ENCODE measurements at regions not wholly inside any gene's neighbourhood (a gene's known extent, or its start where the extent isn't known, plus 50 kb on each side); places are given as distances from the start of the nearest gene placed in this dataset.

DNA sequence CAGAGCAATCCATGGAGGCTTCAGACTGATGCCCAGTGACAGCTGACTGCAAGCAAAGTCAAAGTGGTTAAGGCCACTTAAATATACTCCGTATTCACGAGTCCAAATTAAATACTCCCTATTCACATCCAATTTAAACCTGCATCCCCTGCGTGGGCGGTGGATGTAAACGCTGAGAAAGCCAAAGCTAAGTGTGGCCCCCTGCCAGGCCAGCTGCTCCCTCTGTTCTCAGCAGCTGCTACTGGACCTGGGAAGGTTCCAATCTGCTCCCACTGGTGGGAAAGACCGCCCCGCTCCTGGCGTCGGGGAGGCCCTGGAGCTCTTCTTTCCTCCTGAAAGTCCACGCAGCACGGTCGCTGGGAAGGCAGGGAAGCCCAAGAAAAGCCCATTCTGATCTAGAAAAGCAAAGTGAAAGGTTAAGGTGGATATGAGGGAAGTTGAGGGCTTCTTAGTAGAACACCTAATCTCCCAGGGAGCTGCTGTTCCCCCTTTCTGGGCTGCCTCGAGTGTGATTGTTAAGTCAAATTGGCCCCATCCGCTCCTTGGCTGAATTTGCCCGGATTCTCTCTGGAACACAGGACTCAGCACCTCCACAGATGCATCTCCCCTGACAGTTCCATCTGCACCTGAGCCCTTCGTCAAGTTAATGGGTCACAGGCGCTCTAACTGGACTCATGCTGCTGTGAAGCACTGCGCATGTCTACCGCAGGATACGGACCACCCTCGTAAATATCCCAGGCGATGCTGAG is 205.5 kb downstream of the USP12 start:
- peak; percentile 29 for DNase-seq

DNA sequence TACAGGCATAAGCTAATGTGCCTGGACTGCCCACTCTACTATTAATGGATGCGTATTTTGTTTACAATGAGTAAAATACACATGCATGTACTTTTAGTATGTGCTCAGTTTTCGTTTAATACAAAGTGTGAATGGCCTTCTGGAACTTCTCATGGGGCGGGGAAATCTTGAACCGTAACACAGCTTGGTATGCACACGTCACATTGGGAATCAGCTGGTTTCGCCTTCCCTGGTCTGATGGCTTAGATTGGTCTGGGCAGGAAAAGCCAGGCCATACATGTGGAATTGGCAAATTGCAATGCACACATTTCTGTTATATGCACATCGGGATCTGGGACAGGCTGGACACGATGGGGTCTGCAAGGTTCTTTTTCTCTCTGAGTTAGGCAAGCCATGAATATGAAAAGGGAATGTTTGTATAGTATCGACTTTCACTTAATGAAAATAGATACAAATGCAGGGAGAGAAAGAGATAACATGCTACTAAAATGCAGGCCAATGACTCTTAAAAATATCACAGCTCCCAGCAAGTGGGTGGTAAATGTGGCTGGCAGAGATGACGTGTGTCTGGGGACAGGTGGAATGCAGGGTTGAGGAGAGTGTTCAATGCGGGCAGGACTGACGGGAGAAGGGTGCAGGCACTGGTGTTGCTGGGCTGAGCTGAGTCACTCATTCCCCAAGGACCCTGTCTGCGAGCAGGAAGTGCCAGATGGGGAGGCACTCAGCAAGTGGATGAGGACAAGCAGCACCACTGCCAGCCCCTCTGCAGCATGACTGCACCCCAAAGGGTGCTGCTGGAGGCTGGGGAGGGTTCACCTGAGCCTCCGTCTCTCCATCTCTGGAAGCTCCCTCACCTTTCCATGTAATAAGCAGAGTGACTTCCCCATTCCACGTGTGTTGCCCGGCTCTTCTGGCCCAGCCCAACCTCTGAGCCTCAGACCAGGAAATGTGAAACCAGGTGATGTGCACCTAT is 204.0 kb upstream of the GPR12 start:
- DNase-seq: peak; percentile 76

DNA sequence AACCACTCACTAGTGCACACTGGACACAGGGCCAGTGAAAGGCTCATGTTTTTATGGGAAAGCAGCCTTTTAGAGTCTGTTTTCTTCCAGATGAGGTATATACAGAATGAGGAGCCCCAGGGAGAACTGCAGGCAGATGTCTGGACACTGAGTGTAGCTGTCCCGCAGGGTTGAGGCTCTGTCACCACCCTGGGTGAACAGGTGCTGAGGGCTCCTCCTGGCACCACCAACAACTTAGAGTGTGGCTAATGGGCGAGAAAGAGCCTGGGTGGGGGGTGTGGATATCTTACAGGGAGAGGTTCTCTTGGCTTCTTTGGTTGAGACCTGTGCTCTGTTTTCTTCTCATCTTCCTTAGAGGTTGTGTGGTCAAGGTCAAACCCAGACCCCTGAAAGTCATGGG is 202.1 kb upstream of the GPR12 start:
- no peak for DNase-seq

DNA sequence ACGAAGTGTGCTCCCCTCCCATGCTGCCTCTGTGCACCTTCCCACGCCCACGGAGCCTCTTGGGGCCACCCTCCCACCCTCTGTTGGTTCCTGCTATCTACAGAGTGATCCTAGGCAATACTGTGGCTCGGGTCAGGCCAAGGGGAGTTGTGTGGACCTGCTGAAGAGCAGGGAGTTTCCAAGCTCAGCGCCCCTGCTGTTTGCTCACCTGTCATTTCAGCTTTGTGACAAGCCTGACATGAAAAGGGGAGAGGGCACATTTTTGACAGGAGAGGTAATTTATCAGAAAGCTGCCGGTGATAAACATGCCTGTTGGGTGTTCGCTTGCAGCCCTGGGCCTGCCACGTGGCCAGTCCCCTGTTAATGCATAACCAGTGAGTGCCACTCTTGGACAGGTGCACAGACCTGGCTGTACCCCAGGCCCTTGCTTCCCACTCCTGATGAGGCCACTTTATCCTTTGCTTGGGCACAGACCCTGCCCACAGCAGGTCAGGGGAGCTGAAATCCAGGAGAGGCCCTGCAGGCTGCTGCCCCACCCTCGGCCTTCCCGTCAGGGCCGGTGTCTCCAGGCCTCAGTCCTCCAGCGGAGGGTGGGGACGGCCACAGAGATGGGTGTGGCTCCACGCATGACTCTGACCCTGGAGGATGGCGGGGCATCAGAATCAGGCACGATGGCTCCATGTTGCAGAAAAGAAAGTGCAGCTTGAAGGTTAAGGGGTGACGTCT is 201.5 kb upstream of the GPR12 start:
- DNase-seq: peak; percentile 5

DNA sequence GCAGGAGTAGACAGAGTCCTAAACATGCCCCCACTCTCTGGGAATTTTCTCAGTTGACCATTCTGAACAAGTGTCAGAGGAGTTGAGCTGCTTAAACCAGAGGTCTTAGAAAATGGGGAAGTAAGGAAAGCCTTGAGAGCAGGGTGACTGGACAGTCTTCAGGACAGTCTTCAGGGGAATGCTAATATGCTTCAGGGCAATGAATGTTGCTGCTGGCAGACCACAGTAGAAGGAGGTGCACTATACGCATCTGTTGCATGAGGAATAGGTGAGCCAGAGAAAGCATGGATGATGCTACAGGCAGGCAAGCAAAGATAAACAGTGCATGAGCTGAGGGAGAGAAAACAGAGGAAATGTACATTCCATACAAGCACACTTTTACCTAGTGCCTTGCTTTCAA is 196.6 kb upstream of the GPR12 start:
- DNase-seq: no peak

DNA sequence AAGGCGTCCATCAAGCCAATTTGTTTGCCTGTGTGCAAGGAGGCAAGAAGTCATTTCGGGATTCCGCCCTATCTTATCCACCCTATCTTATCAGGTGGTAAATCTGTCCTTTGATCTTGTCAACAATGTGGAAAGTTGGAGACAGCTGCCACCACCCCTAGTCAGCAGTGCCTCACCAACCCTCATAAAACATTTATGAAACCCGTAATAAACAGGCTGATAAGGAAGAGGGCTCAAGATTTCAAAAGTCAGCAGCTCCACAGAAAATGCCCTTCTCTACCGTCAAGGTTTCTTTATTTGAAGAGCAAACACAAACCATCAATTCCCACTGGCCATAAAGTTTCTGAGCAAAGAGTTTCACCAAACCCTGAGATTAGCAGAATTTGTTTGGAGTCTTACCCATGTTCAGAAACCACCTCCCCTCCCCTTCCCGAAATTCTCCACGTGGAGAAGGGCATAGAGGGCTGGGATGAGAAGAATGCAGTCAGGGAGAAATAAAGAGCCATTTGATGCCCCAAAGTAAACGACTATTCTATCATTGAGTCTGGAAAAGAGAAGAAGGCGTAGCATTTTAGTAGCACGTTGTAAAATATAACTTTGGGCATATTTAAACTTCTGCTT is 196.0 kb upstream of the GPR12 start:
- no peak for DNase-seq

DNA sequence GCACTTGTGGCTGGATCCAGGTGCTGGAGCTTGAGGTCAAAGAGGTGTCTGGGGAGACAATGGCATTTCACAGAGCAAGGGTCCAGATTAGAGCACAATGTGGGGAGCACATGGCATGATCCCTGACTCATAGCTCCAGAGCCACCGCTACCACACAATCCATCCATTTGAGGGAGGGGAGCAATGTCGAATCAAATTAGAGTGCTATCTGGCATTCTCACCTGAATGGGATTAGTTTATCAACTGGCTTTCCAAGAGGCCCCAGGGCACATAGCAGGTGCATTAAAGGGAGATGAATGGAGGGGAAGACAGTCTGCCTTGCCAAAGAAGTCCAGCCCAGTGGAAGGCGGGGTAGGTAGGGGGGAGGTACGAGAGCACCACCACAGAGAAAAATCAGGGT is 194.4 kb upstream of the GPR12 start:
- DNase-seq: no peak

DNA sequence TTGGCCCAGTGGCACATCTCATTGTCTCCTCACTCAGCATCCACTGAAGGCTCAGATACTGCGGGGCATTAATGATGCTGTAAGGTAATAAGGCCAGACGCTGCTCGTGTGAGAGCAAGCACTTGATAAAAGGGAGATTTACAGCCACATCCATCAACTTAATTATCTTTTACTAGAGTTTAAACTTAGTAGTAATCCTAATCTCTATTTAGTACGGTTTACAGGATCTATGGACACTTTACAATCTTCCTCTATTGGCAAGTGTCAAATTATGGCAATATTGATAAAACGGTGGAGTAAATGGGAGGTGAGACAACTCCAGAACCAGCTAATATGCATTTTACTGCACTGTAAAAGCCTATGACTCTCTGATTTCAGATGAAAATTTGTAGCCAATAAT is 192.7 kb upstream of the GPR12 start:
- DNase-seq: no peak

DNA sequence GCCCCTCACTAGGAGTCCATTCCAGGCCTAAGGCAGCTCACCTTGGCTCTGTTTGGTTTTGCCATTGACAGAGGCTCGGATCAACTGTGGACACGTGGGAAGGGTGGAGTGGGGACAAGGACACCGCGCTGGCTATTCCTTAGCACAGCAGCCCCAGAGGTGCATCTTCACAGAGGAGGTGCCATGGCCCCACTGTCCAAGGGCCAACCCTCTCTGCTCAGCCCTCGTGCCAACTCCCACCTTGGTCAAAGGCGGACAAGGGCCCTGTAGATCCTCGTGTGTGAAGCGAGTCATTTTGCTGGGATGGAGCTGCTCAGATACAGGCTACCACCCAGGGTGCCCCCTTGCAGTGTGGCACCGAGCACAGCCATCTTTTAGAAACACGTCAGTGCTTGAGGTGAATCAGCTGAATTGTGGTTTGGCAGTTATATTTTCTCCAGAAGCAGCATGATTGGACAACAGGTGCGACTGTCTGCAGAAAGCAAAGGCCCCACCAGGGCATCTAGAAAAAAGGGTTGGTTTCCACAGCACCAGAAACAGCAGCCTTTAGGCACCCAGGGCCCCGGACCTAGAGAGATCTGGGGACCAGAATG is 192.1 kb upstream of the GPR12 start:
- no peak for DNase-seq

DNA sequence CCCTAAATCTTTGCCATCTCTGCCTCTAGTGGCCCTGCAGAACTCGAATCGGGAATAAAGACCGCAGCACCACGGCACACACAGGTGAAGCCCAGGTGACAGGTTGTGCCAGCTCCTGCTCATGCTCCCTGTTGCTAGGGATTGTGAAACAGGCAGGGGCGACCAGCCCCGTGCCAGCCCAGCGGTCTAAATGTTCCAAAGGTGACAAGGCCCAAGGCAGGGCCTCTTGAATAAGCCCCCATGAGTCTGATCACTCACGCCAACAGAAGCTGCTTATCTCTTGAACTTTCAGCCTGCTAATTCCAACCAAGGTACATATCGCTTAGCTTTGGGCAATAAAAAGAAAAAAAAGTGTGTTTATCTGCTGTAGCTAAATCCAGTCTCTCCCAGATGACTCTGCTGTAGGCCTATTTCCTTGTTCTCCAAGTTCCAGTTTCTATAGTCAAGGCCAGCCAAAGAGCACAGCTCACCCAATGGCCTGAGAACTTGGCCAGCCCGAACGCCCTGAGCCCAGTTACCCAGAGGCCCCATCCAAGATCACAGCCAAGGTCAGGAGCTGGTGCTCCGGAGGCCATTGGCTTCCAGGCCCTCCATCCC is 191.1 kb upstream of the GPR12 start:
- DNase-seq: no peak

DNA sequence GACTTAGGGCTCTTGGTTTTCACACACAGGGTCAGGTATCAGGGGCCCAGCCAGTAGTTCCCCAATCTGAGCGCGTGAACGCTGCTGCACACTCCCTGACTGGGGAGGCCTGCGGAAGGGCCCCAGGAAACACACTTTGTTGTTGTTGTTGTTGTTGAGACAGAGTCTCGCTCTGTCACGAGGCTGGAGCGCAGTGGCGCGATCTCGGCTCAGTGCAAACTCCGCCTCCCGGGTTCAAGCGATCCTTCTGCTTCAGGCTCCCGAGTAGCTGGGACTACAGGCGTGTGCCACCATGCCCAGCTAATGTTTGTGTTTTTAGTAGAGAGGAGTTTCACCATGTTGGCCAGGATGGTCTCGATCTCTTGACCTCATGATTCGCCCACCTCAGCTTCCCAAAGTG is 190.4 kb upstream of the GPR12 start:
- DNase-seq: no peak

DNA sequence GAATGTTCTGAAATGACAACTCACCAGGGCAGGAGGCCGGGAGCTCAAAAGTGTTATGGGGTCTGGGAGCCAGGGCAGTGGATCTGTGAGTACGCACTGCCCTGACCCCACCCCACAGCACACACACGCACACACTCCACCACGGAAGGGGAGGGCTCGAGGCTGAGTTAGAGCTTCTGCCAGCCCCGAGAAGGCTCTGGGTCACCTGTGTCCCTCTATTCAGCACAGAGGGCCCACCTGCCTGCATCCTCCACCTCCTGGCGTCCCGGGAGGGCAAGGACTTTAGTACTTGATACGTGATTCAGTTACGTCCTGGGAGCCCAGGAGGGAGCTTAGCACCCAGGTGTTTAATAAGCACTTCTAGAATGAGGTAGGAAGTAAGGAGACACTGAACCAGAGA is 190.0 kb upstream of the GPR12 start:
- no peak for DNase-seq

DNA sequence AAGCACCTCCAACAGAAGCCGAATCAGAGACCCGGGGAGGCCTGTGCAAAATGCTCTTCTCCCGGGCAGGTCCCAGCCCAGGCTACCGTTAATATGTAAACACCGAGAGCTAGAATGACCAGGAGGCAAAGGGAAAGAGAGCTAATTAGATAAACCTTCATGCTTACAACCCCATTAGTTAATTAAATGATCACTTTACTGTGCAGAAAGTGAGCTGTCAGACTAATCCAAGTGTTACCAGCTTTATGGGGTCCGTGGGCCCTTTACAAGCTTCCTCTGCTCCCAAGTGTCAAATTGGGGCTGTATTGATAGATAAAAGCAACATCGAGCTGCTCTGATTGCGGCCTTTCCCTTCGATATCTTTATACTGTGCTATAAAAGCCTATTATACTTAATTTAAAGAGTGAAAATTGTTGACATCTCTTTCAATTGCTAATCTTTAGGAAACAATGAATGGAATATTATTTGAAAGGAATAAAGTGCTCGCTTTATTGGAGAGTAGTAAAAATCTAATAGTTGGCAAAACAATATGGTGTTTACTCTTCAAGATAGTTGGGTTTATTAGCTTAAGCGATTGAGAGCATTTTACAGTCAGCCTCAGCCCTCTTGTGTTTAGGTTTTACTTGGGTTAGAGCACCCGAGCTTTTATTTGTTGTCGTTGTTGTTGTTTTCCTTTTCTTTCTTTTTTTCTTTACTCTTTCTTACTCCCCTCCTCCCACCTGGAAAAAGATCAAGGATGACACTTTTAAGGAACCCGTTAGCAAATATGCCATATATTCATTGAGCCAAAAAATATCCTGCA is 189.3 kb upstream of the GPR12 start:
- DNase-seq: no peak

DNA sequence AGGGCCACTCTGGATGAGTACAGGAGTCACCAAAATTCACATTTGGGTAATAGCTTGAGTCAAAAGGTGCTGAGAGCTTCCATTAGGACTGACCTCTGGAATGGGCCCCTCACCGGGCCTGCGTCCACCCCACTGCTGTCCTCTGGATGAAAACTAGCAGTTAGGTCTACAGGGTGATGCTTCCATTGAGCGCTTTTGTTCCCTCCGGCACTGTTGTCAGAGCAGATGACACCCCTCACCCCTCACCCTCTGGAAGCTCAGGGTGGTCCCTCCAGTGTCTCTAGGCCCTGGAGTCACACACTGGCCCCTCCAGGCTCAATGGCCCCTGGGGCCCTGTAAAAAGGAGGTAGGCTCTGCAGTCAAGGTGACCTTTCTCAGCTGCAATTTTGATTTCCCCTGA is 187.8 kb upstream of the GPR12 start:
- no peak for DNase-seq

DNA sequence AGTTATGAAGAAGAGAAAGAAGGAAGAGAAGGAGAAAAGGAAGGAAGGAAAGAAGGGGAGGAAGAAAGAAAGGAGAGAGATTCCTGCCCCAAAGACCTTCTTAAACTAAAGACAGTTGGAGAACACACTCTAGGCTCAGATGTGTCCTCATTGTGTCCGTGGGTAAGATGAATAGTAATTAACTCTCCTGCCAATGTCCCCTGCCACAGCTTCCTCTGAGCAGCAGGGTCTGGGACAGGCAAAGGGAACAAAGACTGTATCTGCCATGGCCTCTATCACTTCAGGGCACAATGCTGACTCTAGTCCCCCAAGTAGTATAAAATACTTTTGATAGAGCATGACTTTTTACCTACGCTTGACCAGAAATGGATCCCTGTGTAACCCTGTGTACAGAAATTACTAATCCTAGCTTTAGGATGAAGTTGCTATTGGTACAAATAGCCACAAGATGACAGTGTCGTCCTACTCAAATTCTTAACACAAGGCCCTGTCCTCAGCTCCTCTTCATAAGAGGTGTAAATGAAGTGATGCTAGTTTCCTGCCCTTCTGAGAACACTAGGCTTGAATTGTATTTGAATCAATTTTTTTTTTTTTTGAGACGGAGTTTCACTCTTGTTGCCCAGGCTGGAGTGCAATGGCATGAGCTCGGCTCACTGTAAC is 186.2 kb upstream of the GPR12 start:
- DNase-seq: peak; percentile 30

DNA sequence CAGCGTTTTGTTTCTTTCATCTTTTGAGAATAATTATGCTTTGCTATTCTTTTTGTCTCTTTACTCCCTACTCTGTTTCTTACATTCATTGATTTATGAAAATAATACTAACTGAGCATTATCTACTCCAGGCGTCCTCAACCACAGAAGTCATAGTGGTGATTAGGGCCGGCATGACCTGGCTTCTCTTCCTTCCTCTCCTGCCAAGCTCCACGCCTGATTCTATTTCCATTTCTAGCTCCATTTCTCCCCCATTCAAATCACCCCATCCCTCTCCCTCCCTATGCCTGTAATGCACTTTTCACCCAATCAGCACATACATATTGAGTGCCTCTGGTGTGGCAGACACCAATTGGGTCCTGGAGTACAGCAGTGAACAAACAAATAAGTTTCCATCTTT is 183.2 kb upstream of the GPR12 start:
- no peak for DNase-seq

DNA sequence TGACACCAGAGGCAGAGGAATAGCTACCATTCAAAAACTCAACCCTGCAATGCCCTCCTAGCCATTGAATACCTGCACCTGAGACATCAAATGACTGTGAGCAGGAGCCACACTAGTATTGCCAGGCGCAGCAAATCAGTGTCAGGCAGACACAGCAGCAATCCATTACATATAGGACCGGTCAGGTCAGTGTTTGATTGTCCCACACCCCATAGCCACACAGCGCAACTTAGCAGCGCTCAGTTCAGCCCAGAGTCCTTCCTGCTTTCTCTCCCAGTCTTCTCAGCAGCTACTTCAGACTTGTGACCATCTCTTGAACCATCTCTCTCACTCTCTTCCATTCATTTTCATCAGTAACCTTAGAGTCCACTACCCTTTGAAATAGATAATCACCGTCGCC is 181.6 kb upstream of the GPR12 start:
- DNase-seq: no peak

DNA sequence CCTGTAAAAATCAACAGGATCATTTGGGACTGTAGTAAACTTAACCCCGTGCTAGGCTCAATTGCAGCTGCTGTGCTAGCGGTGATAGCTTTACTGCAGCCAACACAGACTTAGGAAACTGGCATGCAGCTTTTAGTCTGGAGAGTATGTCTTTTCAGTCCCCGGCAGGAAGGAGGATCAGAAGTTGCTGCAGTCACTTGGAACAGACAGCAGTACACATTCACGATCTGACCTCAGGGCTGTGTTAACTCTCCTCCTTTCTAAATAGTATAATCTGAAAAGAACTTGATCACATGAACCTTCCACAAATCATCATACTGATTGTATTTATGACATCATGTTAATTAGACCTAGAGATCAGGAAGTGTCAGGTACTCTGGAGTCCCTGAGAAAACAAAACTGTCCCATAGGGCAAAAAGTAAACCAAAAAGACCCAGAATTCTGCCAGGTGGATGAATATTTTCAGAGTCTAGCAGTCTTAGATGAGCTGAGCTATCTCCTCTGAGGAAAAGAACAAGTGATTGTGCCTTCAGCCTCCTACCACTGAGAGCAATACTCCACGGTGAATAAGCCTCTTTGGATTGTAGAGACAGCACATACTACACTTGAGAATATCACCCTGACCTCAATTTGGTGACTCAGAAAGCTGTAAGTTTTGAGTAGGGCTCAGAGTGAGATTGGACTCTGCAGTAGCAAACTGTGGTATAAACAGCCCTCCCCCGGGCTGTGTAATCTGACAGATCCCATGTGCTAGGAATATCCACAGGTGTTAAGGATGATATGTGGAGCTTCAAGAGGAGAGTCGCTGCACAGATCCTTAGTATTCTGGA is 181.0 kb upstream of the GPR12 start:
- no peak for DNase-seq

DNA sequence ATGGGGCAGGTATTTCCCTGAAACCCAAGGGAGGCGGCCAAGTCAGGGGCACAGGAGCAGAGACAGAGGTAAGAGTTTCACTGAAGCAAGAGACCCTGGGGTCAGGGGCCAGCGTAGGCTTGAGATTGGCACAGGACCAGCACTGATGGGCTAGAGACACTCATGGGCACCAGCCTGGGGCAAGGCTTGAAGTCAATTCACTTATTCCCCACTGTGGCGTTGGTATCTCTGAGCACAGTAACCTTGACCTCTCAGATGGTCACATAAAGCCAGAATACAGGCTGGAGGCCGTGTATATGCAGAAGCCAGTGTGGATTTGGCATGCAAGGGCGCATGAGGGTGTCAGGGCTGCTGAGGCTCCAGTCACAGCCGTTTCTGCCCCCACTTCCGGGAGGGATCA is 173.5 kb upstream of the GPR12 start:
- no peak for DNase-seq

DNA sequence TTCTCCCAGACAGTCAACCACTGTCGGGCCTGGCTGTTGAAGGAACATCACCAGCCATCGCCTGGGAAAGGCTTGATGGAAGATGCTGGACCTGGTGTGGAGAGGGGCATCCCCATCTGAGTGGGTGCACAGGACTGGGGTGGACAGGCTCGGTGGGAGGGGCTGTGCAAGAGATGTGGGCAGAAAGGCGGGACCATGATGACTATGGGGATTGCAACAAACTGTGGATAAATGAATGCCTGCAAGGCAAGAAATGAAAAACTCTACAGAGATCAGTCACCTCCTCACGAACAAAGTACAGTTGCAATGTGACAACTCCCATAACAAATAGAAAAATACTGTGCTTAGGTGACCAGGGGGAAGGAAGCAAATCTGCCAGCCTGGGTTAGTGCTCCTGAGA is 171.9 kb upstream of the GPR12 start:
- no peak for DNase-seq
